Activated effector memory CD4-positive, alpha-beta T cell treated with anti-CD3 and anti-CD28 coated beads, Interleukin-2, amount 50 U/mL, for 16 hours (primary cell): ENCODE measurements at regions not wholly inside any gene's neighbourhood (a gene's known extent, or its start where the extent isn't known, plus 50 kb on each side); places are given as distances from the start of the nearest gene placed in this dataset.

Experiments
- DNase-seq: peaks from one replicate; pipeline ENCODE4 v3.0.0-alpha.2; 2020

DNA sequence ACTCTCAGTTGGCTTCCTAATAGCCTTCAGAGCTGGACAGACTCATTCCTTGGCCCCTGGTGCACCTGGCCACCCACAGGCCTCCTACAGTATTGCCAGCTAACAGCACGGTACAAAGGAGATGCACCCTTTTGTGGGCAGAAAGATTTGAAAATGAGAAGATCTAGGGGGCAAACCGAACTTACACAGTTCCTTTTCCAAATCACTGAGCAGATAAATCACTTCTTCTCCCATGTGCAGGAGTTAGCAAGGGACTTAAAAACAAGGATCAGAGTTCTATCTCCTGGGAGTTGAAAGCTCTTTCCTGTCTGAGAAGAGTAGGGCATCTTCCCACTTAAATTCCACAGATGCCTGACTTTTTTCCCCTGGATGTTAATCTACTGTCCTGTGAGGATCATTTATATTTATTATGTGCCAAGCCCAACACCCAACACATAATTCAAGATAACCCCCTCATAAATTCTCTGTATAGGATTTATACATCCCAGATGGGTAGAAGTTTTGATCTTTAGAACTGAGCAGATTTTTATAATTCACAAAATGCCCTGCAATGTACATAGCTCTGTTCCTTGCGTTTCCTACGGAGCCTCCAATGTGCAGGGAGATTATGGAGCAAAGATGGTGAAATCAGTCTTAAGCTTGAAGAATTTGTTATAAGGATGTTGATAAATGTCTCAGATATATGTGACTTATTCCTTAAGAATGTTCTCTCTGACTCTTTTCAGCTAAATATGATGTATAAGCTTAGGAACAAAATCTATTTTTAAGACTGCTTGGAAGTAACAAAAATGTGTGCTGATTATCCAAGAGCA lies 207.2 kb upstream of the DAPK1 start:
- no peak for DNase-seq

- DNase-seq = no peak
These were observed 205.0 kb upstream of the DAPK1 start for GRCh38 chr9:87292449-87293191.

DNA sequence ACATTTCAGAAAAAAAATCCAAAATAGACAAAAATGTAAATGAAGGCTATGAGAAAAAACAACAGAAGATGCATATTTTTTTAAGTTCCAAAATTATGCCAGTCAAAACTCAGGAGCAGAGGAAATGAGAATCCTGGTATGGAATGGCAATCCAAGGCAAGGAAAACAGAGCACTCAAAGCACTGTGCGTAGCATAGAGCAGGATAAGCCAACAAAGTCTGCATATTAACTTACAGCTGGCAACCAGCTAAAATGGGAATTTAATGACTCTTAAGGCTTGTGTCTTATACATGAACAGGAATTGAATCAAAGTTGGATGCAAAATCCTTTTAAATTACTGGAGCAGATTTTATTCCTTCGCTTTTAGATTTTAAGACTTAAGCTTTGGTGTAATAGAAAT lies 203.5 kb upstream of the DAPK1 start:
- no peak for DNase-seq

GRCh38 chr9:87300915-87301314 lies 196.8 kb upstream of the DAPK1 start:
- no peak for DNase-seq

GRCh38 chr9:87301371-87301770 lies 196.3 kb upstream of the DAPK1 start:
- no peak for DNase-seq

DNA sequence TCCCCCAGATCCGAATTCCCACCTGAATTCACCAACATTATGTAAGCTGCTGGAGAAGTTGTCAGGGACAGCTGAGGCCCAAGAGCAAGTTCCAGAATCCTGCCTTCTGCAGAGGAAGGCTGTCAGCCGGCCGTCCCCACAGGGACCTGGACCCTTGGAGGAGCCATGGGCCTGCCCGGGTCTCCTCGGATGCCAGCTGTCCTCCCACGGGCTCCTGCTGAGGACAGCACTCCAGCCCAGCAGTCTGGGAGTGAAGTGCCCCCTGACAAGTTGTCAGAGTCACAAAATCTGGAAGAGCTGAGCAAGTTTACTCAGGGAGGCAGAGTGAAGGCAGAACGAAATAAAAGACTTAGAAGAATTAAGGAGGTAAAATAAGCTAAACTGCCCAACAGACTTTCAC lies 192.5 kb upstream of the DAPK1 start:
- DNase-seq = no peak

DNA sequence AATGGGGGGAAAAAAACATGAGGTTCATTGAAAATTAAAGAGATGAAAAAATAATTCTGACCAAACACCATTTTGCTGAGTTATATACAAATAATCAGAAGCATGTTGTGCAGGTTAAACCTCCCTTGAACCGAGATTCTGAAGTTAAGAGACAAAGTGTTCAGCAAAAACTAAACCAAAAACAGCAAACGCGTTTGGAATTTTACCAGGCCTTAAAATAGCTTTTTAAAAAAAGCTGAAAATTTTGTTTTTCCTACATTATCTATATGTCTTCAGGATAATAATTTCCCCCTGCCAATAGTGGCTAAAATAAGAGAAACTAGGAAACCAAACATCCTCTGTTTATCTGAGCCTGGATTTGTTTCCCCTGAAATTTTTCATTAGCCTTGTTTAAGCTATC lies 191.7 kb upstream of the DAPK1 start:
- no peak for DNase-seq

GRCh38 chr9:87307848-87308247 lies 189.8 kb upstream of the DAPK1 start:
- no peak for DNase-seq

DNA sequence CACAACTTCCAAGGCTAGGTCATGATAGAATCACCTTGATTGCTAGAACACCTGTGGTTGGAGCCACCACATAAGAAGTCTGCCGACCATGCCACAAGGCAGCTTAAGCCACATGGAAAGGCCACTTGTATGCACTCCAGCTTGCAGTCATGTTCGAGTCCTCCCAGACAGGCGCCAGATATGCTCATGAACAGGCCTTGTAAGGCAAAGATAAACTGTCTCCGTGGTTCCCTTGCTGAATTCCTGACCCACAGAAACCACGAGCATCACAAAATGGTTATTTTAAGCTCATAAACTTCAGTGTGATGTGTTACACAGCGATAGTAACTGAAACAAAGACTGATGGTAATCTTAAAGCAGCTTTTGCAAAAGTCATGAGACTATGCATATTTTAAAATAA lies 188.4 kb upstream of the DAPK1 start:
- DNase-seq = no peak

DNA sequence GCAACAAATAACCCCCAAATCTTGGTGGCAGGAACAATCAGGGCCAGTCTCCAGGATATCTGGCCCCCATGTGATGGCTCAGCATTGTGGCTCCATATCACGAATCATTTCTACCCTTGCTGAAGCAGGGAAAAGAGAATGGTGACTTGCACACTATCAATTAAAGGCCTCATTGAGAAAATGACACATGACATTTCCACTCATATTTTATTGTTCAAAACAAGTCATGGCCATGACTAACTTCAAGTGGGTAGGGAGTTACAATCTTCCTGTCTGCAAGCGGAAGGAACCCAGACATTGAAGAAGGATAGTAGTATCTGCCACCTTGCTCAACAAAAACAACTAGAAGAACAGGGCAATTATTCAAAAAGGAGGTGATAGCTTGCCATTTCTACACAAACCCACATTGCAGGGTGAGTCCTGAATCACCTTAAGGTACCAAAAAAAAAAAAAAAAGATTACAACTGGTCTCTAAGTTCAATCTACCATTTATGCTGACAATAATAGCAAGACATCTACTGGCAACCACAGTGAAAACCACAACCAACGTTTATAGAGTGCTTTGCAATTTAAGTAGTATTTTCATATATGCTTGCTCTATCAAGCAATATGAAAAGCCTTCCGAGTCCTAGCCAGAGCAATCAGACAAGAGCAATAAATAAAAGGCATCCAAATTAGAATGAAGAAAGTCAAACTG lies 186.7 kb upstream of the DAPK1 start:
- DNase-seq = no peak

DNA sequence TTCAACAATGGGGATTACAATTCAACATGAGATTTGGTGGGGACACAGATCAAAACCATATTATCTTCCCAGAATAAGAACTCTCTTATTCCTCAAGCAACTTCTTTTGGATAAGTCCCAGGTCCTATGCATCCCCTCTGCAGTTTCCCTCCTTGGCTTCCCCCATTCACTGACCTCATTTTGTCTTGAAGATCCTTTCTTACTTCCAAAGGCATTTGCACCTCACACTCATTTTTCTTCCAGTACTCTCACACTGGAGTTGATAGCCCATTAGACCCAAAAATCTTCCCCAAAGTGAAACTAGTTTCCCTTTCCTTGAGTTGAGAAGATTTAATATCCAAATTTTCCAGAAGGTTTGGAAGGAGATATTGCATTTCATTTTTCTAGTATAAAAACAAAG lies 178.0 kb upstream of the DAPK1 start:
- DNase-seq = no peak

GRCh38 chr9:87320146-87320884 lies 177.4 kb upstream of the DAPK1 start:
- no peak for DNase-seq

DNA sequence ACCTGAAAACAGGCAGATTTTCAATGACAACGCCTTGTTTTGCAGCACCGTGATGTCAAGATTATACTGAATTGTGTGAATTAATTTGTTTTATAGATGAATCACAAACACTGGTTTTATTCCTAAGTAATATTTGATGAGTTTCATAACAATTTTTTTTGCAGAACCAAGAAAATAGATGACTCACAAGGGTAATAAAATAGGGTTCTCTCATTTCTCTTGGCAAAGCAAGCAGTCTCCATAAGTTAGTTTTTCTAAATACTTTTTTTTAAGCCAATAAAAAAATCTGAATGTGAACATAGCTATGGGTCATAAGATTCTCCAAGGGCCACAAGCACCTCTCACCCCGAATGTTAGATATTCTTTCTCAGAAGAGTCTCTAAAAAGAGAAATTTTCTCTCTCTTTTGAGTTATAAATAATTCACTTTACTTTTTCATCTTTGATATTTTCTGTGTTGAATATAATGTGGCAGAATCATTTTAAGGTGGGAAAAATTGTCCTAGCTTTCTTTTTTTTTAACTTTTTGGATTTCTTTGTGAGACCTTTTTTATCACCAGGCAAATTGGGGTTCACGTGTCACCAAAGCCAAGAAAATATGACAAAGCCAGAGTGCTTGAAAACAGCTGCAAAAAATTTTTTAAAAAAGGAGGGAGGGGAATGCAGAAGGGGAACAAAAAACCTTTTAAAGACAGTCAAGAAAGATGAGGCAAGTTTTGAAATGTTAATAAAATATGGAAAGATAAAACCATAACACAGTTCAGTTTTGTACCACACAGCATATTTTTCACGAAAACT lies 174.6 kb upstream of the DAPK1 start:
- DNase-seq = no peak

DNA sequence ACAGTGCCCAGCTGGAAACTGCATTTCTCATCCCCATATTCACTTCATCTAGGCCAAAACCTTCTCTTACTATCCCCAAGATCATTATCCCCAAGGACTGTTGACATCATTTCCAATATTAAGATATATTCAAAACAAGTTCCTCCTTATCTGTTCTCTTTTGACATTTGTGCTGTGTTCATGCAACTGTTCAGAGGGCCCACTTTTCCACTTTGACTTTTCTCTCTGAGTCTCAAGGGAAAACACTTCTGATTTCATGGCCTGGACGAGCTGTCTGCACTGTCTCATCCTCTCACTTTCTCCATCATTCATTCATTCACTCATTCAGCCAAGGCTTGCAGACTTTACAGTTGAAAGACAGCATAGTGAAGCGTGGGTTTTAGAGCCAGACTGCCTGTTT lies 173.7 kb upstream of the DAPK1 start:
- no peak for DNase-seq

DNA sequence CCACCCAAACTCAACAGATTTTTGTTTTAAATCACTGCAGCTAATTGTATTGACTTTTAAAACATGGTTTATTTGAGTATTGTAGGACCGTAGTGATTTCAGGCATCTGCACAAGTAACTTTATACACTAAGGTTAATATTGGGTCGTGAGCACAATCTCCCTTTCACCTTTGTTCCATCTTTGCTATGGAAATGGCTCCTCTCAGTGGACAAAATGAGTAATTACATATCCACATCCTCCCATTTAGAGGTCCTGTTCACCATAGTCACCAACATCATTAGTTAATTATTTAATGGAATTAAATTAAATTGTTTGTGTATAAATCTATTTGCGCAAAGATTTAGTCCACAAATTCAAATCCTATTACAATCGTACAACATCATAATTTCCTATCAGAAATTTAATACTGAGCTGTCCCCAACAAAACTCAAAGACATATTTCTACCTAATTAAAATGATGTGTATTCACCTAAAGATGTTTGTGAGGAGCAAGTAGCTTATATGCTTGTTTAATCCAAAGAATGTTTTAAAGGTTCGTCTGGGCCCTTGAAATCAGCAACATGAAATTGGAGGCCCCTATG lies 173.0 kb upstream of the DAPK1 start:
- no peak for DNase-seq

DNA sequence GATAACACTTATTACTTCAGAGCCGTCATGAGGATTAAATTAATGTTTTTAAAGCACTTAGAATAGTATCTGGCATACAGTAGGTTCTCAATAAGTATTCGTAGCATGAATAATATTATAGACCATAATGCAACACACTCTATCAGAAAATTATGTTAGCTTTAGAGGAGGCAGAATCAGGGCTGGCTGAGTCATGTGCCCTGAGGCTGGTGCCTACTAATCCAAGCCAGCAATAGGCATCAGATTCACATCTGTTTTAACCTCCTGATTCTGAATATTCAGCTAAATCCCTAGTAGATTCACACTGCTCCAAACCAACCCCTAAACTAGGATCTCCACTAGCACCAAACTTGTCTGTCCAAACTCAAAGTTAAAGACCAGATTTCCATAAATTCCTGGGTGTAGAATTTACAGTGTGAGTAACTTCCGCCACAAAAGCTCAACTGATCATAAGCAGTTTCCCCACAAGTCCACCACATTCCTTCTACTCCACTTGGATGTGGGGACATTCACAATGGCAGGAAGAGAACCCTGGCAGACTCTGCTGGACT lies 170.0 kb upstream of the DAPK1 start:
- no peak for DNase-seq

GRCh38 chr9:87333802-87334201 lies 163.9 kb upstream of the DAPK1 start:
- DNase-seq = no peak

GRCh38 chr9:87334366-87334765 lies 163.3 kb upstream of the DAPK1 start:
- DNase-seq = no peak

GRCh38 chr9:87336407-87336806 lies 161.3 kb upstream of the DAPK1 start:
- no peak for DNase-seq

GRCh38 chr9:87336914-87337333 lies 160.7 kb upstream of the DAPK1 start:
- DNase-seq = no peak

DNA sequence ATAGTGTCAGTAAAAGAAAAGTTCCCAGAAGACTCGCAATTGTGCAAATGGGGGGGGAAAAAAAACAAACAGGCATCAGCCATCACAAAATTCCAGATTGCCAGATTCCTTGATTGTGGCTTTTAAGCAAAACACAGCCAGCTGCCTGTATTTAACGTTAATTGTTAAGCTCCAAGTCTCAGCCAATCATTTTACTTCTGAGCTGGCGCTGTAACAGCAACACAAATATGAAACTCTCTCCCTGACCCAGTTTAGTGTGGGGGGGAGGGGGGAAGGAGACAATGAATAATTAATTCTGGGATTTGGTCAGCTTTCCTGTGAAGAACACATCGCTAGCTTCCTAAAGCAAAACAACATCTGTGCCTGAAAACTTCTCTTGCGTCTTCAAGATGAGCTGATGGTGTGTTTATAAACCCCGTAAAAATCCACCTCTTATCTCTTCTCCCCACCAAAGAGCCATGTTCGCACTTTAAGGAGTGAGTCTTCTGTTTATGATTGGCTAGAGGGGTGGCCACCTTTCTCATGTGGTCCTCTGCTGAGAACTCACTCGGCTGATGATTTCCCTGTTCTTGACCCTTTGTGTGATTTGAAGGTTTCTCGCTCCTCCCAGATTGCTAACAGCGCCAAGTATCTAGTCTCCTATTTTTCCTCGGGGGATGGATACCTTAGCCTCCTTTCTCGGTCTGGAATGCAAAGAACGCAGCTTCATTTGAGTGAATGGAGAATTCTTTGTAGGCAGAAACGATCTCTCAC lies 160.2 kb upstream of the DAPK1 start:
- DNase-seq = no peak
